ENCODE measurements at regions not wholly inside any gene's neighbourhood (a gene's known extent, or its start where the extent isn't known, plus 50 kb on each side); places are given as distances from the start of the nearest gene placed in this dataset.
"Not testable (repeated sequence)": the region's sequence is repeated elsewhere in the genome, so short reads cannot be mapped to it uniquely, and the experiment has no call there.

GRCh38 chr7:23887660-23888059 lies 177.6 kb downstream of the STK31 start:
- DNase-seq, result no peak

DNA sequence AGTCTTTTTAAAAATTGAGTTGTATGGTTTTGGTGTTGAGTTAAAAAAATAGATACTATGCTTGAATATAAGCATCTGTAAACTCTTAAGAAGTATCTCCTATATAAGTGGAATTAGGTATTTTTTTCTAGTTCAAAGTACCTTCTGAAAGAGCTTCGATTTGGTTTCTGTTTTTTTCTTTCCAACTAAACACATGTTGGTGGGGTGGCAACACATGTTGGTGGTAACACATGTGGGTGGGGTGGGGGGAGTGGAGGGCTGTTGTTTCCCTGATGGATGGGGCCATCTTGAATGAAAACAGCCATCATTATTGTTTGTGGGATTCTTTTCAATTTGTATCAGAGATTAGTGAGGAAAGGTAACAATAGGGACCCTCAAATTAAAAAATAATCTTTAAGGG lies 178.9 kb downstream of the STK31 start:
- DNase-seq, result no peak

DNA sequence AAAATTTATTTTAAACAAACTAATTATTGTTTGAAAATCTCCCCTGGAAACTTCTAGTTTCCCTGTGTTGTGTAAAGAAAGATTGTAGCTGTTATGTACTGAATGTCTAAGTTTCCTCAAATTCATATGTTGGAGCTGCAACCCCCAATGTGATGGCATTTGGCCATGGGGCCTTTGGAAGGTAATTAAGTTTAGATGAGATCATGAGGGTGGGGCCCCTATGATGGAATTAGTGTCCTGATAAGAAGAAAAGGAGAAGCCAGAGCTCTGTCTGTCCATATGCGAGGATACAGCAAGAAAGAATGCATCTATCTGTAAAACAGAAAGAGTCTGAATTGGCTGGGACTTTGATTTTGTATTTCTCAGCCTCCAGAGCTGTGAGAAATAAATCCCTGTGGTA lies 179.5 kb downstream of the STK31 start:
- DNase-seq, result no peak

DNA sequence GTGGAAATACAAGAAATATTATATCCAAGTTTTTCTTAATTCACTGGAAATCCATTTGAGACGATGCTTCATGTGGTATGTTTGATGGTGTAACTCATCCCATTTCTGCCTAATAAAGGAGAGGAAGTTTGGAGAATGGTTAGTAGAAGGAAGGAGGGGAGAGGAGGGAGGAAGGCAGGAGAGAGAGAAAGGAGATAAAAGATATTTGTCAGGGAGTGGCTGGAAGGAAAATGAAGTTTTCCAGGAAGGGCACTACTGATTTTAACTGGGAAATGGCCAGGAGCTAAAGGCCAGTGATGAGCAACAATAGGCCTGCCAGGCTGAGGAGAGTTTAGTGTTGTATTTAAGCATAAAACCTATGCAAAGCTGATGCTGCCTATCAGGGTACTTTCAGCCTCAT lies 182.0 kb downstream of the STK31 start:
- DNase-seq, result no peak

DNA sequence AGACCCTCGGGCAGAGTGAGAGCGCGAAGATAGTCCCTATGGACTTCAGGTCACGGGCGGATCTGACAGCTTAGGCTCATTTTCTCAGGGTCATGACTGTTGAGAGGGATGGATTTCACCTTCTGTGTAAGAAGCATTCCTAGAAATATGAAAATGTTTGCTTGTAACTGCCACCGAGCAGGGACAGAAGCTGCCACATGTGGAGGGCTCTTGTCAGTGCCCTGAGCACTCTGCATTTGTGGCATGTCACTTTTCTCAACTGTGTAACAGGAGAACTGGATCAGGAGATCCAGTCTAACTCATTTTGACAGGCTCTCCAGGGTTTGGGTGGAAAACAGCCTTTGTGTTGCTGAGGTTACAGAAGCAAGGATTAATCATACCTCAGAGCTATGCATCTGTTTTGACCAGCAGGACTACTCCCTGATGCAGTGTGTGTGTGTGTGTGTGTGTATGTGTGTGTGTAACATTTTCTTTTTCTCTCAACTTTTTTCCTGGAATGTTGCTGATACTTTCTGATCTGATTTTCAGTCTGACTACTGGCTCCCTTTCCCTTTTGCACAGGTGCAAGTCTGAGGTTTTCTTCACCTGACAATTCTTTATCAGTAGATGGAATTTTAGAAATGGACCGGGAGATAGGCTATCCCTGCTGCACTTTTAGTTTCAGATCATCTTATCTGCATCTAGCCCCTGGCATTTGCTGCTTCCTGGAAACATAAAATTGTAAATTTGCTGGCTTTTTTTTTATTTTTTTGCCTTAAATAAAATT lies 183.3 kb downstream of the STK31 start:
- DNase-seq, result no peak

- no peak for DNase-seq
Measured at GRCh38 chr7:23893942-23894891, 184.2 kb downstream of the STK31 start.

- DNase-seq, result no peak
Measured at GRCh38 chr7:23894892-23895569, 185.0 kb downstream of the STK31 start.

GRCh38 chr7:23895666-23896096 lies 185.7 kb downstream of the STK31 start:
- DNase-seq, result no peak

DNA sequence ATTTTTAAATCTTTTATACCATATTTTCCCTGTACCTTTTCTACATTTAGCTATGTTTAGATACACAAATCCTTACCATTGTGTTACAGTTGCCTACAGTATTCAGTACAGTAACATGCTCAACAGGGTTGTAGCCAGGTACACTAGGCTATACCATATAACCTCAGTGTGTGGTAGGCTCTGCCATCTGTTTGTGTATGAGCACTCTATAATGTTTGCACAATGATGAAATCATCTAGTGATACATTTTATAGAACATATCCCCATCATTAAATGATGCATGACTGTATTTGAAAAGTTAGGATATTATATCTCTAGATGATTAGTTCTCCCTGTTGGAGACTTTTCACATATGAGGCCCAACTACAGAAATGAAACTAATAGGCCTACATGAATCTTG lies 188.6 kb downstream of the STK31 start:
- no peak for DNase-seq

DNA sequence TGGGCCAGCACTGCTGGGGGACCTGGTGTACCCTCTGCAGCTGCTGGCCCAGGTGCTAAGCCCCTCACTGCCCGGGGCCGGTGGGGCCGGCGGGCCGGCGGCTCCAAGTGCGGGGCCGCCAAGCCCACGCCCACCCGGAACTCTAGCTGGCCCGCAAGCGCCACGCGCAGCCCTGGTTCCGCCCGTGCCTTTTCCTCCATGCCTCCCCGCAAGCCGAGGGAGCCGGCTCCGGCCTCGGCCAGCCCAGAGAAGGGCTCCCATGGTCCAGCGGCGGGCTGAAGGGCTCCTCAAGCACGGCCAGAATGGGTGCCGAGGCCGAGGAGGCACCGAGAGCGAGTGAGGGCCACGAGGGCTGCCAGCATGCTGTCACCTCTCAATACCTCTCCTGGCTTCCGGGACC lies 194.9 kb downstream of the STK31 start:
- not testable (repeated sequence) for DNase-seq

DNA sequence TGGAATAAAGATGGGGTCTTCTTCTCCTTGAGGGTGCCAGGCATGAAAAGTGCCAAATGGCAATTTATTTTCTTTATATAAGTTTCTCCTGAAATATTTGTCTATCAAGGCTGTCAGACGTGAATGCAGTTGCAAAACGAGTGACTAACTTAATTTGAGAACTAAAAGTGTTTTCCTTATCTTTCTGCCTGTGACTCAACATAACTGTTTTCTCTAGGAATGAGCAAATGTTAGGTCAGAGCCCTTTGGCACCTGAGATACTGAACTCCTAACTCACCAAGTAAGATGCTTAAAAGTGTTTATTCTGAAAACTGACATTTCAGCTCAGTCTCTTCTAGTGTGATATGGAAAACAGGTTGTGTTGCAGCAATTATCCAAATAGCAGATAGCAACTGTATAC lies 197.0 kb downstream of the STK31 start:
- DNase-seq, result no peak

GRCh38 chr7:23909426-23909825 lies 199.4 kb downstream of the STK31 start:
- no peak for DNase-seq

DNA sequence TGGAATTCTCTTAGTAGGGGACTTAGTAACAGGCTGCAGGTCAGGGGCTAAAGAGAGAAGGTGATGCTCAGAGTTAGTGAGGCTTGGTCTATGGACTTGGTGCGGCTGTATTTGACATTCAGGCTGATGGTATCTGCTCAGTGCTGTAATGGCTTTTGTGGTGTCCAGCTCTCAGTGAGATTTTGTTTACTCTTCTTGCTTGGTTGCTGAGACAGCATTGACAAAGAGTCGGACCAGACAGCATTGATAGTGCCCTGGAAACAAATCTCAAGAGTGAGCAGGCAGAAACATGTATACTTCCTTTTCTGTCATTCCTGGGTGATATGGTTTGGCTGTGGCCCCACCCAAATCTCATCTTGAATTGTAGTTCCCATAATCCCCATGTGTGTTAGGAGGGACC lies 202.0 kb downstream of the STK31 start:
- no peak for DNase-seq

DNA sequence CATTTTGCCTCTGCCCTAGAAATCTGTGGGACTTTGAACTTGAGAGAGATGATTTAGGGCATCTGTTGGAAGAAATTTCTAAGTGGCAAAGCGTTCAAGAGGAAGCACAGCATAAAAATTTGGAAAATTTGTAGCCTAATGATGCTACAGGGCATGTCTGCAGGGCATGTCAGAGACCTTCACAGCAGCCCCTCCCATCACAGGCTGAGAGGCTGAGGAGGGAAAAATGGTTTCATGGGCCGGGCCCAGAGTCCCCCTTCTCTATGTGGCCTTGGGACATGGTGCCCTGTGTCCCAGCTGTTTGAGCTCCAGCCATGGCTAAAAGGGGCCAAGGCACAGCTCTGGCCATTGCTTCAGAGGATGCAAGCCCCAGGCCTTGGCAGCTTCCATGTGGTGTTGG lies 203.0 kb downstream of the STK31 start:
- DNase-seq, result no peak

GRCh38 chr7:23915236-23915635 lies 205.2 kb downstream of the STK31 start:
- DNase-seq, result no peak

GRCh38 chr7:23918286-23918685 lies 208.3 kb downstream of the STK31 start:
- DNase-seq, result no peak

DNA sequence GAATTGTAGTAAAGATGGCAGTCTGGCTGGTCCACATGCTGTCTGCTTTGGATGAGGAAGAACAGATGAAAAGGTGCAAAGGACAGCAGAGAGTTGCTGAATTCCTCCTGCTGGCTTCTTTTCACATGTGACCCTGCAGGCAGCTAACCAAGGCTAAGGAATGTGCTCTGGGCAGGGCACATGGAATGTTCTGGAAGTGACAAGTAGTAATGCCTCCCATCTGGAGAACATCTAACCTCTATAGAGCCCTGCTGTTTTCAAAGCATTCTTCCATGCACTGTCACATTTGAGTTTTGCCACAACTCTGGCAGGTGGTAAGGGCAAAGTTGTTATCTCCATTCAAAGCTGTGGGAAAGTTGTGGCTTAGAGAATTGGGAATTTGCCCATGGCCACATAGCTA lies 208.8 kb downstream of the STK31 start:
- DNase-seq, result no peak

DNA sequence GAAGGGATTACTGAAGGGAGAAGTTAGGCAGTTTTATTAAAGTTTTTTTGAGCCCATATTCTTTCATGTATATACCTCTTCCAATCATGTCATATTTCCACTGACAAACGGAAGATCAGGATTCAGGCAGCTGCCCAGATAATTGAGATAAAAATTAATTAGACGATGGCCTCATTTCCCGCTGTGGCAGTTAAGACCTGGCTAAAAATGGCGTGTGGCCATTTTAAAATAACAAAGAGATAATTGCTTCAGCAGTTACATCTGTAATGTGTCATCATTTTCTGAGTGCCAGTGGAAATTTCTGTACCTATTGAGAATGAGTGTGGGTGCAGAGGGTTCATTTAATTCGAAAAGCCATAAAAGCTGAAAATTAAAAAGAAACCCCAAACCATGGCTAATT lies 215.1 kb downstream of the STK31 start:
- no peak for DNase-seq

- DNase-seq, result no peak
Measured at GRCh38 chr7:23927709-23928417, 217.8 kb downstream of the STK31 start.

DNA sequence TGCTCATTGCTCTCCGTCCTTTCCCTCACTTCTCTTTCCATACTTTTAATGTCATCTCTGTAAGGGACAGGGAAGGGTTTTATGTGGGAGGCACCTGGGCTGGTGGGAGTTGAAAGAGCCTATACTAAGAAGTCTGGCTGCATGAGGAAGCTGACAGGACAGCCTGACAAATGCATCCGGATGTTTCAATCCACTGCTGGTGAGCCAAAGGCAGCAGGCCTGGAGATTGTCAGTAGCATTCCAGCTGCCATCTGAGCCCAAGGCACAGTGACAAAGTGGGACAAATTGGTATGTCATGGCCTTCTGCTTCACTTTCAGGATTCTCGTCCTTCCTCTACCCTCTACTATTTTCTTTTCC lies 218.4 kb downstream of the STK31 start:
- no peak for DNase-seq

DNA sequence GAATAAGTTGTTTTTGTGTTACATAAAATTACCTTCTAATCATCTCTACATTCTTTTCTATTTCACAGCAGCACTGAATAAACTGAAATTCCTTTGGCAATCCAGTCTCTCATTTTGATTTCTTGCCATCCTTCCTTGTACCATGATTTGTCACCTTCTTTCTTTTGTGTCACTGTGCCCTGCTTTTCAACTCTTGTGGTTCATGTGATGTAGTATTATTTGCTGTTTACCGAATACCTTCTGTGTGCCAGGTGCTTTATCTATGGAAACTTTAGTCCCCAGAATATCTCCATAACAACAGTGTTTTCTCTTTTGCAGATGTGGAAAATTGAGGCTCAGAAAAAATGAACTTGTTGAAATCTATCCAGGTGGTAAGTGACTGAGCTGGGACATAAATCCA lies 220.3 kb downstream of the STK31 start:
- DNase-seq, result no peak

- DNase-seq, result no peak
Measured at GRCh38 chr7:23931633-23932032, 221.6 kb downstream of the STK31 start.

GRCh38 chr7:23938215-23938614 lies 228.2 kb downstream of the STK31 start:
- no peak for DNase-seq

Measured in NCI-H526 treated with DMSO at 0.1 percent for 48 hours (cell line).